ENCODE measurements at regions not wholly inside any gene's neighbourhood (a gene's known extent, or its start where the extent isn't known, plus 50 kb on each side); places are given as distances from the start of the nearest gene placed in this dataset.
"Not testable (repeated sequence)": the region's sequence is repeated elsewhere in the genome, so short reads cannot be mapped to it uniquely, and the experiment has no call there.

- Histone ChIP-seq H3K4me3 (ENCODE audit: low read depth, low read length) (no peak overlapping the region), H3K4me1 (ENCODE audit: insufficient read depth) (no peaks in the 10 kb centered on the region), H3K27ac (ENCODE audit: low read depth) (no peak overlapping the region), H3K36me3 (ENCODE audit: insufficient read depth) (no peaks in the 10 kb centered on the region)
- DNase-seq (ENCODE audit: extremely low spot score): no peak
Observed at GRCh38 chr2:67596871-67597270, 199.7 kb downstream of the ETAA1 start.

GRCh38 chr2:67599561-67599960 is 202.4 kb downstream of the ETAA1 start:
- H3K27ac ChIP-seq (ENCODE audit: low read depth): no peak overlapping the region
- H3K4me1 ChIP-seq (ENCODE audit: insufficient read depth): no peaks in the 10 kb centered on the region
- no peaks in the 10 kb centered on the region for H3K36me3 ChIP-seq (ENCODE audit: insufficient read depth)
- DNase-seq (ENCODE audit: extremely low spot score): no peak
- H3K4me3 ChIP-seq (ENCODE audit: low read depth, low read length): no peak overlapping the region

- H3K27ac ChIP-seq (ENCODE audit: low read depth): no peak overlapping the region
- 82% methylated on average over 10 of the region's 10 CpGs for WGBS
Observed at GRCh38 chr2:67600222-67600871, 203.2 kb downstream of the ETAA1 start.

GRCh38 chr2:67600946-67601345 is 203.8 kb downstream of the ETAA1 start:
- H3K4me3 ChIP-seq (ENCODE audit: low read depth, low read length): no peak overlapping the region
- H3K4me1 ChIP-seq (ENCODE audit: insufficient read depth): no peaks in the 10 kb centered on the region
- 75% methylated on average over 1 of the region's 1 CpG for WGBS

More at GRCh38 chr2:67600222-67600871, 203.2 kb downstream of the ETAA1 start:
- no peak for DNase-seq (ENCODE audit: extremely low spot score)
- H3K4me3 ChIP-seq (ENCODE audit: low read depth, low read length): no peak overlapping the region
- no peaks in the 10 kb centered on the region for H3K36me3 ChIP-seq (ENCODE audit: insufficient read depth)
- H3K4me1 ChIP-seq (ENCODE audit: insufficient read depth): no peaks in the 10 kb centered on the region

GRCh38 chr2:67604360-67604759 is 207.2 kb downstream of the ETAA1 start:
- Histone ChIP-seq H3K4me1 (ENCODE audit: insufficient read depth) (no peaks in the 10 kb centered on the region), H3K4me3 (ENCODE audit: low read depth, low read length) (no peak overlapping the region), H3K36me3 (ENCODE audit: insufficient read depth) (no peaks in the 10 kb centered on the region), H3K27ac (ENCODE audit: low read depth) (no peak overlapping the region)
- no peak for DNase-seq (ENCODE audit: extremely low spot score)
- 96% methylated on average over 1 of the region's 1 CpG for WGBS

More at GRCh38 chr2:67600946-67601345, 203.8 kb downstream of the ETAA1 start:
- Histone ChIP-seq H3K27ac (ENCODE audit: low read depth) (no peak overlapping the region), H3K36me3 (ENCODE audit: insufficient read depth) (no peaks in the 10 kb centered on the region)
- no peak for DNase-seq (ENCODE audit: extremely low spot score)

GRCh38 chr2:67612576-67613042 is 215.5 kb downstream of the ETAA1 start:
- no peaks in the 10 kb centered on the region for H3K36me3 ChIP-seq (ENCODE audit: insufficient read depth)
- 85% methylated on average over 4 of the region's 4 CpGs for WGBS
- no peak overlapping the region for H3K4me3 ChIP-seq (ENCODE audit: low read depth, low read length)
- no peak for DNase-seq (ENCODE audit: extremely low spot score)
- H3K4me1 ChIP-seq (ENCODE audit: insufficient read depth): no peaks in the 10 kb centered on the region
- H3K27ac ChIP-seq (ENCODE audit: low read depth): no peak overlapping the region

- H3K4me1 ChIP-seq (ENCODE audit: insufficient read depth): no peaks in the 10 kb centered on the region
- H3K4me3 ChIP-seq (ENCODE audit: low read depth, low read length): no peak overlapping the region
- H3K27ac ChIP-seq (ENCODE audit: low read depth): no peak overlapping the region
- no peak for DNase-seq (ENCODE audit: extremely low spot score)
- WGBS: 82% methylated on average over 1 of the region's 1 CpG
- H3K36me3 ChIP-seq (ENCODE audit: insufficient read depth): no peaks in the 10 kb centered on the region
Observed at GRCh38 chr2:67613227-67613626, 216.1 kb downstream of the ETAA1 start.

GRCh38 chr2:67614454-67614853 is 217.3 kb downstream of the ETAA1 start:
- WGBS: 96% methylated on average over 1 of the region's 1 CpG
- H3K27ac ChIP-seq (ENCODE audit: low read depth): no peak overlapping the region
- DNase-seq (ENCODE audit: extremely low spot score): no peak
- H3K4me3 ChIP-seq (ENCODE audit: low read depth, low read length): no peak overlapping the region
- no peaks in the 10 kb centered on the region for H3K36me3 ChIP-seq (ENCODE audit: insufficient read depth)
- H3K4me1 ChIP-seq (ENCODE audit: insufficient read depth): no peaks in the 10 kb centered on the region

- H3K4me1 ChIP-seq (ENCODE audit: insufficient read depth): no peaks in the 10 kb centered on the region
- DNase-seq (ENCODE audit: extremely low spot score): no peak
- no peak overlapping the region for H3K4me3 ChIP-seq (ENCODE audit: low read depth, low read length)
- WGBS: 56% methylated on average over 1 of the region's 1 CpG
- H3K36me3 ChIP-seq (ENCODE audit: insufficient read depth): no peaks in the 10 kb centered on the region
- no peak overlapping the region for H3K27ac ChIP-seq (ENCODE audit: low read depth)
Observed at GRCh38 chr2:67616749-67617148, 219.6 kb downstream of the ETAA1 start.

GRCh38 chr2:67619204-67619603 is 222.1 kb downstream of the ETAA1 start:
- no peak for DNase-seq (ENCODE audit: extremely low spot score)
- H3K27ac ChIP-seq (ENCODE audit: low read depth): no peak overlapping the region
- no peaks in the 10 kb centered on the region for H3K36me3 ChIP-seq (ENCODE audit: insufficient read depth)
- H3K4me3 ChIP-seq (ENCODE audit: low read depth, low read length): no peak overlapping the region
- H3K4me1 ChIP-seq (ENCODE audit: insufficient read depth): no peaks in the 10 kb centered on the region

GRCh38 chr2:67623741-67624140 is 226.6 kb downstream of the ETAA1 start:
- WGBS: 94% methylated on average over 2 of the region's 2 CpGs
- not testable (repeated sequence) for H3K4me1 ChIP-seq (ENCODE audit: insufficient read depth); H3K36me3 ChIP-seq (ENCODE audit: insufficient read depth)

GRCh38 chr2:67625178-67625577 is 228.0 kb downstream of the ETAA1 start:
- H3K4me3 ChIP-seq (ENCODE audit: low read depth, low read length): no peak overlapping the region
- no peak overlapping the region for H3K27ac ChIP-seq (ENCODE audit: low read depth)
- no peaks in the 10 kb centered on the region for H3K36me3 ChIP-seq (ENCODE audit: insufficient read depth)
- no peak for DNase-seq (ENCODE audit: extremely low spot score)
- H3K4me1 ChIP-seq (ENCODE audit: insufficient read depth): no peaks in the 10 kb centered on the region

More at GRCh38 chr2:67623741-67624140, 226.6 kb downstream of the ETAA1 start:
- H3K4me3 ChIP-seq (ENCODE audit: low read depth, low read length); H3K27ac ChIP-seq (ENCODE audit: low read depth); DNase-seq (ENCODE audit: extremely low spot score): not testable (repeated sequence)

GRCh38 chr2:67625690-67626475 is 228.8 kb downstream of the ETAA1 start:
- H3K36me3 ChIP-seq (ENCODE audit: insufficient read depth): no peaks in the 10 kb centered on the region
- 80% methylated on average over 5 of the region's 5 CpGs for WGBS
- no peaks in the 10 kb centered on the region for H3K4me1 ChIP-seq (ENCODE audit: insufficient read depth)
- no peak overlapping the region for H3K27ac ChIP-seq (ENCODE audit: low read depth)
- H3K4me3 ChIP-seq (ENCODE audit: low read depth, low read length): no peak overlapping the region
- DNase-seq (ENCODE audit: extremely low spot score): no peak

- H3K27ac ChIP-seq (ENCODE audit: low read depth): no peak overlapping the region
- WGBS: 70% methylated on average over 4 of the region's 4 CpGs
Observed at GRCh38 chr2:67626656-67627055, 229.5 kb downstream of the ETAA1 start.

More at GRCh38 chr2:67626656-67627055, 229.5 kb downstream of the ETAA1 start:
- Histone ChIP-seq H3K4me1 (ENCODE audit: insufficient read depth) (no peaks in the 10 kb centered on the region), H3K36me3 (ENCODE audit: insufficient read depth) (no peaks in the 10 kb centered on the region), H3K4me3 (ENCODE audit: low read depth, low read length) (no peak overlapping the region)
- DNase-seq (ENCODE audit: extremely low spot score): no peak
